ENCODE measurements at regions not wholly inside any gene's neighbourhood (a gene's known extent, or its start where the extent isn't known, plus 50 kb on each side); places are given as distances from the start of the nearest gene placed in this dataset.
A peak's percentile ranks its signal among the peaks of the same experiment; 100 is the strongest.

GRCh38 chr2:71934320-71934593 is 213.4 kb downstream of the CYP26B1 start:
- intact Hi-C loops (cut with DNase I): no loop called here
- H3K9me3 ChIP-seq: no peaks in the 10 kb centered on the region
- WGBS (ENCODE audit: insufficient coverage, low coverage, low lambda C conversion rate, missing lambda C conversion rate): no CpG with 5 or more reads among the region's 2 CpGs
- peak overlapping the region in 1 of 3 donors; percentile 4 for H3K27ac ChIP-seq
- no peak for DNase-seq
- peaks cover 0 to 48% (median 0%) of the 10 kb centered on the region in 4 donors for H3K4me1 ChIP-seq
- H3K36me3 ChIP-seq: no peaks in the 10 kb centered on the region
- H3K27me3 ChIP-seq: no peaks in the 10 kb centered on the region
- no peak for ATAC-seq
- TF ChIP-seq POLR2A (IDR thresholded peaks at IDR 0.05): no peak
- no peak for TF ChIP-seq CTCF (IDR thresholded peaks at IDR 0.05)
- no peak overlapping the region for H3K4me3 ChIP-seq

GRCh38 chr2:71933467-71934319 is 214.0 kb downstream of the CYP26B1 start:
- TF ChIP-seq CTCF (IDR thresholded peaks at IDR 0.05) (peak in 2 of 4 donors; percentile 24 to 30), POLR2A (IDR thresholded peaks at IDR 0.05) (no peak)
- ATAC-seq: peak in 3 of 4 donors; percentile 13 to 39 (median 24)
- 63% methylated on average over 7 of the region's 8 CpGs for WGBS (ENCODE audit: insufficient coverage, low coverage, low lambda C conversion rate, missing lambda C conversion rate)

GRCh38 chr2:71932780-71933466 is 214.7 kb downstream of the CYP26B1 start:
- no peaks in the 10 kb centered on the region for H3K36me3 ChIP-seq
- TF ChIP-seq CTCF (IDR thresholded peaks at IDR 0.05) (no peak), POLR2A (IDR thresholded peaks at IDR 0.05) (no peak)
- no peaks in the 10 kb centered on the region for H3K27me3 ChIP-seq
- H3K27ac ChIP-seq: no peak overlapping the region
- ATAC-seq (no peak), DNase-seq (no peak)
- H3K4me3 ChIP-seq: no peak overlapping the region
- 59% methylated on average over 4 of the region's 13 CpGs for WGBS (ENCODE audit: insufficient coverage, low coverage, low lambda C conversion rate, missing lambda C conversion rate)
- intact Hi-C loops (cut with DNase I): no loop called here
- H3K9me3 ChIP-seq: no peaks in the 10 kb centered on the region
- H3K4me1 ChIP-seq: peaks cover 0 to 45% (median 0%) of the 10 kb centered on the region in 4 donors

More at GRCh38 chr2:71933467-71934319, 214.0 kb downstream of the CYP26B1 start:
- H3K27ac ChIP-seq: peak overlapping the region in 1 of 3 donors; percentile 4
- no peak for DNase-seq
- no peaks in the 10 kb centered on the region for H3K36me3 ChIP-seq
- no peak overlapping the region for H3K4me3 ChIP-seq
- peaks cover 0 to 45% (median 0%) of the 10 kb centered on the region in 4 donors for H3K4me1 ChIP-seq
- H3K9me3 ChIP-seq: no peaks in the 10 kb centered on the region
- intact Hi-C loops (cut with DNase I): no loop called here
- no peaks in the 10 kb centered on the region for H3K27me3 ChIP-seq

- intact Hi-C loops (cut with DNase I): no loop called here
- TF ChIP-seq CTCF (IDR thresholded peaks at IDR 0.05): no peak
- TF ChIP-seq POLR2A (IDR thresholded peaks at IDR 0.05): no peak
- no peaks in the 10 kb centered on the region for H3K9me3 ChIP-seq
- ATAC-seq (no peak), DNase-seq (no peak)
- 79% methylated on average over 7 of the region's 13 CpGs for WGBS (ENCODE audit: insufficient coverage, low coverage, low lambda C conversion rate, missing lambda C conversion rate)
- no peaks in the 10 kb centered on the region for H3K36me3 ChIP-seq
- H3K4me1 ChIP-seq: peaks cover 0 to 41% (median 0%) of the 10 kb centered on the region in 4 donors
- no peak overlapping the region for H3K4me3 ChIP-seq
- H3K27me3 ChIP-seq: no peaks in the 10 kb centered on the region
- no peak overlapping the region for H3K27ac ChIP-seq
These were observed 215.5 kb downstream of the CYP26B1 start for GRCh38 chr2:71932037-71932779.
